Gastroesophageal sphincter (tissue), 3 donors: ENCODE measurements at regions not wholly inside any gene's neighbourhood (a gene's known extent, or its start where the extent isn't known, plus 50 kb on each side); places are given as distances from the start of the nearest gene placed in this dataset.

Experiments used
- CTCF ChIP-seq, 4 experiments: fragments of 200-600 bp in 2 of 4; fragments of 450-650 bp in 2 of 4; sonication (generic) in 1 of 4; IDR thresholded peaks; one replicate each; pipeline ENCODE4 v1.5.1; 2017 to 2019; ENCODE audit warnings: antibody characterized with exemption in 4 of 4, mild to moderate bottlenecking in 2 of 4, moderate library complexity in 2 of 4
- POLR2AphosphoS5 ChIP-seq: sonication (generic); formaldehyde crosslinking; IDR thresholded peaks from one replicate; pipeline ENCODE4 v1.6.1; 2017; ENCODE audit warnings: antibody characterized with exemption

DNA sequence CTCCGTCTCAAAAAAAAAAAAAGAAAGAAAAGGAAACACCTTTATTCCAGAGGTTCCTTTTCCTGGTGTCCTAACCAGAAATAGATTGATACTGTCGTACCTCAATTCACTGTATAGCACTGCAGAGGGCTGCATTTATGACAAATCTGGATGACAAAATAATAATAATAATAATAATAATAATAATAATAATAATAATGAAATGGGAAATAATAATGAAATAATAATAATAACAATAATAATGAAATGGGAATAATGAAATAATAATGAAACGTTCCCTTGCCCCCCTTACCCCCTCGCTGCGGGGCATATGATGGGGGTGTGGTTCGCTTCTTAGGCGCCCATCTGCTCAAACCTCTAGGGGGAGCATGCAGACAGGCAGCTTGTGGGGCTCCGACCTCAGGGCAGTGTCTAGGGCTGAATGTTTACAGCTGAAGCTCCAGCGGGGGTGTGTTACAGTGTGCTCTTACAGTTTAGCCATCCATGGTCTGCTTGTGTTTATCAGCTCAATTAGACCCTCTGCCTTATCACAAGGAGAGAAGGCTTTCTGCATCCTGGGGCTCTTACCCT, 1088.3 kb upstream of the SEL1L start:
- TF ChIP-seq POLR2AphosphoS5 (no peak), CTCF (IDR thresholded peaks at IDR 0.05) (no peak)
